ENCODE measurements at regions not wholly inside any gene's neighbourhood (a gene's known extent, or its start where the extent isn't known, plus 50 kb on each side); places are given as distances from the start of the nearest gene placed in this dataset.

DNA sequence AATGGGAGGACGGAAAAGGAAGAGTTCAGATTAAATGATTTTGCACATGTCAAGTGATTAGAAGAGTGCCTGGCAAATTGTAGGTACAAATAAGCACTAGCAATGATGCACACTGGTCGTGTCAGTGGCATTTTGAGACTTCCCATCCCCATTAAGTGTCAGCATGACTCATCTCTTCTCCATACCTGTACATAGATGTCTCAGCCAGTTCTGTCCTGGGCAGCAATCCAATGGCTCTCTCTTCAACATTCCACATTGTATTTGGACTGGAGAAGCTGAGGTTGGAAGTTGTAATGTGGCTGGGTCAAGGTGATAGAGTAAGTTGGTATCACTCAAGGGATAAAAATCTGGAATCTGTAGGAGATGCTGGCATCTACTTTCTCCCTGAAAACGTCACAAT is 742.7 kb downstream of the VRK1 start:
- no peak for DNase-seq

DNA sequence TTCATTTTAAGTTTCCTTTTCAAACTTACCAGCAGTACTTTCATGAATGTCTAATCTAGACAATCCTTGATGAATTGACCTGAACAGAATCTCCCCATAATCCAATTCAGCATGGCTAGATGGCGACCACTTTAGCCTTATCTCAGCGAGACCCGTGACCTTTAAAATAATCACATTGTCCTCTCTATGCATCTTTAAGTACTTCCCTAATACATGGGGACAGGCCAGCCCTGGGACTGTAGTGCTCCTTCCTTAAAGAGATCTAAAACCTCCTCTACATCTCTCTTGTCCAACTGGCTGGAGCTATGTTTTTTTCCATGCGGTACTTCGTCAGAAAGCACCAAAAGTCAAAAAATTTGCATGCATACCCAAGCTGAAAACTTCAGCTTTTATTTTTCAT is 746.0 kb downstream of the VRK1 start:
- DNase-seq: no peak

- DNase-seq: no peak
Measured at GRCh38 chr14:97543816-97544215, 746.6 kb downstream of the VRK1 start.

DNA sequence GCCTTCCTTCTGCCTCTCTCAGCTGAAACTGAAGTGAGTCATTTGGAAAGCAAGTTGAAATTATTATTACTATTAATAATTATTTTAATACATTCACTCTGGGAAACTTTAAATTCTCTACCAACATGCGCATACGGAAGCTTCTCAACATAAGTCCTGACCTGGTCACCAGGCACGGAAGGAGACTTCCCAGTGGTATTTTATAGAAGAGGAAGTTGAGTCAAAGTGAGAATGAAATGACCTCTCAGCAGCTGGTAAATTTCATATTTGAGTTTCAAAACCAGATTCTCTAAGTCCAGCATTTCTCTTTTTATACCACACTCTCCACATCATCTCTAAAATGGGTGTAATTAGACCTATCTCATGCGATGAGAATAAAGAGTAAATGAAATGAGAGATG is 747.4 kb downstream of the VRK1 start:
- no peak for DNase-seq

GRCh38 chr14:97546491-97547230 is 749.5 kb downstream of the VRK1 start:
- no peak for DNase-seq

DNA sequence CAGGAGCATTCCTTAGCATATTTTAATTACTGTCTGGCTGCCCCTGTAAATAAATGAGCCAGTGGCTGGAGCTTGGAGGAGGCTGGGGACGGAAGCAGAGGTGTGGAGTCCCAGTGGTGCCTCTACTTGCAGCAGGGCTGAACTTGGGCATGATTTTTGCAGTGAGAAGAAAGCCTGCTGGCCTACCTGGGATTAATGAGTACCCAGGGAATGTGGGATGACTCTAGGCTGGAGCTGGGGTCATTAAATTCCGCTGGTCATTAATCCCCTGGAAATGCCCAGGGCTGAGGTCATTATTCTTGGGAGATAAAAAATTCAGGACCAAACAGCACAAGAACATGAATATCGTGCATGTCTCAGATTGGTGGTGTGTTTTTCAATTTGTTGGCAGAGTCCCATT is 753.3 kb downstream of the VRK1 start:
- no peak for DNase-seq

GRCh38 chr14:97554597-97554996 is 757.4 kb downstream of the VRK1 start:
- no peak for DNase-seq

DNA sequence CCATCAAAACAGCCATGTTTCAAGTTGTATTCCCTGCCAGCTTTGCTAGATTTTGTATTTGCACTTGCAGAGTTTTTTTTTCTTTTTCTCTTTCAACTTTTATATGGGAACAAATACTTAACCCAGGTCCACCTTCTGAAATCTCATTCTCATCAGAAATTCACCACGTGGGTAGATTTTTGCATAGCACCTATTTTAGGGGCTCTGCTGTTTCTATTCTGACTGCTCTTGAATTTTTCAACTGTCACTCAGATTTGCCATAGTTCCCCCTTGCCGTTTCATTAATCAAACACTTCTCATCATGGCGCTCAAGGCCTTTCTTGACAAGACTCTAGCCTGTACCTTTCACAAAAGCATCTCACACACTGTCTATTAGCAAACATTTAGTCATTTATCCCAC is 767.2 kb downstream of the VRK1 start:
- DNase-seq: no peak

DNA sequence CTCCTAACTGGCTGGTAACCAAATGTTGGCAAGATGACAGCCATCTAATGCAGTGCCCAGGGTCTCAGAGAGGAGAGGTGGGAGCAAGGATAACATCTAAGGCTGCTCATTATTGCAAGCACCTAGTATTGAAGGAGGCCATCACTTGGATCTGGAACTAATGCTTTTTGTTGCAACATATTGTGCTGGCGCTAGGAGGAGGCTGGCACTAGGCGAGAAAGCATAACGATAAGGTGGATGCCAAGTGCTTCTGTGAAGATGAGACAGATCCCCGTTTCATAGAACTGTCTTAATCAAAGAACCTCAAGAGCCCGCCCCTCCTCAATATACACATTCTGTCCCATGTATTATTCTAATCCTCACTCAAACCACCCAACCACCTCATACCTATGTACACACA is 774.0 kb downstream of the VRK1 start:
- DNase-seq: no peak

DNA sequence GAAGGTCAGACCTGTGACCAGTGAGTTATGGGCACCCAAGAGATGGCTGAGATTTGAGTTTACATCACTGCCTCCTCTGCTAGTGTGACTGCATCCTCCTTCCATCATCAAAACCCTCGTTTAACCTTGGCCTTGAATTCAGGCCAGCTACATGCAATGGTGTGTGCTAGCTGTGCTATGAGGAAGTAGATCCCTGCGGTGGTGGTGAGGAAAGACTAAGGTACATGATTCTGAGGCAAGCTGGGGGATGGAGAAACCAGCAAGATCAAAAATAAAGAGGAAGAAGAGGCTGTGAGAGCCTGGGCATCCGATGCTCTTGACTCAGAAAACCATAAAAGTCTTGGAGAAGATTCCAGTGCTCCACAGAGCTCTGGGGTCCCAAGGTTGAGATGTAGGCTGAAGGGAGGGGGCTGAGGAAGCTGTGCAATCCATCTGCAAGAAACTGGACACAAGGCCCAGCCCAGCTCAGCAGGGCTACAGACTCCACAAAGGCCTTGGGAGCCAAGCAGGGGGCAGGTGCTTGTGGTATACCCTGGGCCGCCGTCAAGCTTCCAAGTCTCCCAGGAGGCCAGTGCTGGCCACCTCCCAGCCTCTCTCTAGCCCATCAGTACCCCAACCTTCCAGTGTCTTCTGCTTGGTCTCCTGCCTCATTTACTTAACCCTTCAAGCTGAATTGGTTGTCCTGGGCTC is 774.8 kb downstream of the VRK1 start:
- DNase-seq: no peak

- DNase-seq: no peak
Measured at GRCh38 chr14:97572583-97573458, 775.6 kb downstream of the VRK1 start.

DNA sequence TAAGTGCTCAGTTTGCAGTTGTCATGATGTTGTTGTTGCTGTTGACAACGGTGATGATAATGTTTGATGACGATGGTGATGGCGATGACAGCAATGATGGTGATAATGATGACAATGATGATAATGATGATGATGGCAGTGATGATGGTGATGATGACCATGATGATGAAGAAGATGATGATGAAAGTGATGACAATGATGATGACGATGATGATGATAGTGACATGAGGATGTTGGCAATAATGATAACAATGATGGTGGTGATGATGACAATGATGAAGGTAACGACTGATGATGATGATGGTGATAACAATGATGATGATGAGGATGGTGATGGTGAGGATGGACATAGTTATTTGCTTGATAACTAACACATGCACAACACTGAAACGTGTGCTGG is 778.5 kb downstream of the VRK1 start:
- no peak for DNase-seq

- no peak for DNase-seq
Measured at GRCh38 chr14:97578982-97579548, 781.9 kb downstream of the VRK1 start.

DNA sequence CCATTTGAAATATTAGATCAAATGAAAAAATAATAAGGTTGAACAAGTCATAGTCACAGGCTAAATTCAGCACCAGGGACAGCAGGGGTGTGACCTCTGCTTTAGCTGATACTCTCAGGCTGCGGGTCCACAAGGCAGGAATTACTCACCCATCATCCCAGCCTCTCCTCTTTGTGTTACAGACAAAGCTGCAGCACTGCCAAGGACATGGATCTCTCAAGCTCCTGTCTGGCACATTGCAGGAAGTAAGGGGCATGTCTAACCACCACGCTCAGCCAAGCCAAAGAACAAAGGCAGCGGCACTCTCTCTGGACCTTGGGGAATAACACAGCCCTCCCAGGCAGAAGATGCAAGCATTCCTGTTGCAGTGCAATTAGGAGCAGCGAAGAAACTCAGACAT is 783.8 kb downstream of the VRK1 start:
- DNase-seq: no peak

- no peak for DNase-seq
Measured at GRCh38 chr14:97582022-97582421, 784.8 kb downstream of the VRK1 start.

GRCh38 chr14:97584528-97584927 is 787.3 kb downstream of the VRK1 start:
- no peak for DNase-seq

- no peak for DNase-seq
Measured at GRCh38 chr14:97592341-97592980, 795.3 kb downstream of the VRK1 start.

- DNase-seq: no peak
Measured at GRCh38 chr14:97594306-97594705, 797.1 kb downstream of the VRK1 start.

DNA sequence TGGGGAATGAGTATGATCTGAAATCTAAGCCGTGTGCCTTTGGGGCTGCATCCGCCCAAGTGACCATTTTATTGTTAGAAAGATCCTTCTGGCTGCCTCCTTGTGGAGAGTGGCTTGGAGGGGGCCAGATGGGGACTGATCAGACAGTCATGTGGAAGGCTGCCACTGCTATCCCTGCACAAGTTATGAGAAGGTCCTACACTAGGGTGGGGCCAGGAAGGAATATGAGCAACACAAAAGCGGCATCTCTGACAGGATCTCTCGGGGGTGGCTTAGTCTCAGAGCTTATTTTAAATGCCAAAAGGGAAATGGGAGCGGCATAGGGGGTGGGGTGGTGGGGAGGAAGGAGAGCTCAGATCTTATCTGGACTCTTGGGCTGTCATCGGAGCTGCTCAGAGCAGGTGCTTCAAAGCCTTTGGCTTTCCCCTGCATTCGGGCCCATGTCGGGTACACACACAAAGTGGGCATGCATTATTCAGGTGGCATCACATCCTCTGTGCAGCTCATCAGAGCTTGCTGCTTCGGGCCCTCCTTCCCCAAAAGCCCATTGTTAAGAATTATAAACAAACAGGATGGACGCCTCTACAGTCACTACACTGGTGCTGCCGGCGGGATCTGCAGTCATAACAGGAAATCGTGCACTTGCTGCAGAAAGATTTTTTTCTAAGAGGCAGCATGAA is 805.4 kb downstream of the VRK1 start:
- DNase-seq: no peak

DNA sequence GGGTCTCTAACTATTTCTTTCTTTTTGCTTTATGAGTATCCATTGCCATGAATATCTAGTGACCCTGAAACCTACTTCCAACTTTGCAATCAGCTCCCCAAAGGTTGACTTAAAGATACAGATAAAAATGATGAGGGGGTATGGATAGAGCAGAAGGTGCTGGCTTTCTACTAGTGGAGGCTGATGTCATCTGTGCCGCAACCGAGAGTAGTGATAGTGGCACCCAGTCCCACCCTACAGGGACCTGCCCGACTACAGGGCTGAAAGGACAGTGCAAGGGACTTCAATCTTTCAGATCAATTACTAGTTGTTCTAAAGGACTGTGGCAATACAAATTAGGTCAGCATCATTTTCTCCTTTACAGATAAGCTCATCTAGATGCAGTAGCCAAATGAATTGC is 806.0 kb downstream of the VRK1 start:
- DNase-seq: no peak

DNA sequence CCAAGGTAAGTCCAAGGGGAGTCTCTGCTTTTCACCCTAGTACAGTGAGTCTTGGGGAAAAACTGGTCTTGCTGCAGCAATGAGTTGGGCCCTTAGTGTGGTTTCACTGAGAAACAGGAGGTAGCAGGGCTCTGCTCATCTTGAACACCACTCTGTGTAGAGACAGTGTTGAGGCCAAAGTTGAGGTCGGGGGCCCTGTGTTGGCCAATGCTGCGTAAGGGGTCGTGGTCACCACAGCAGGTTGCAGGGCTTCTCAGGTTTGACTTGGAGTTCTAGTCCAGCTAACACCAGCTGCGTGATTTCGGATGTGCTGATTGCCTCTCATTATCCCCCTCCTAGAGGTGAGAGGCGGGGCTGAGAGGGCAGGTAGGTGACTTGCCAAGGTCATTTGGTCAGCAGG is 807.5 kb downstream of the VRK1 start:
- no peak for DNase-seq

GRCh38 chr14:97618401-97618800 is 821.2 kb downstream of the VRK1 start:
- no peak for DNase-seq

Data from OCI-M1 (cell line).